IPS DF 19.7 (cell line): ENCODE measurements at regions not wholly inside any gene's neighbourhood (a gene's known extent, or its start where the extent isn't known, plus 50 kb on each side); places are given as distances from the start of the nearest gene placed in this dataset.

Experiments used
- DNase-seq: peaks from one replicate; pipeline ENCODE4 v3.0.0-alpha.2; 2013; ENCODE audit warnings: low read depth, low spot score

DNA sequence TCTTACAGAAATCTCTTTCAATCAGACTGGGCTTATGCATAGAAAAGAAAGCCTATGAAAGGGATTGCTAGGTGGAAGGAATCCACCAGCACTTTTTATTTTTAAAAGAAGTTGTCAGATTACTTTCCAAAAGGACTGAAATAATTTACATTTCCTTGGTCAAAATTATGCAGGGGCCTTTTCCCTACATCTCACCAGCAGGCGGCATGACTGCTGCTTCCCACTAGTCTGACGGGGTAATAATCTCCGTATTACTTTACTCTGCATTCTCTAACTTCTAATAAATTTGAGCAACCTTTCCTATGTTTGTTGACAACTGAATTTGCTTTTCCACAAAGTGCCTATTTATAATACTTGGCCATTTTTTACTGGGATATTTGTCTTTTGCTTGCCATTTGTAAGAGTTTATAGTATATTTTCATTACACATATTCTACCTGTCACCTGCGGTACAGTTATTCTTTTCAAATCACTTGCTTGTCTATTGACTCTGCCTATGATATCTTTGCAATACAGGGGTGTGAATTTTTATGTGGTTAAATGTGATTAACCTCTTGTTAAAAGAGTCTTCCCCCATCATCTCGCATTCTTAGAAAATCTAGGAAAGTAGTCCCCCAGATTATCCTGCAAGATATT lies 51.9 kb upstream of the USP47 start:
- no peak for DNase-seq

DNA sequence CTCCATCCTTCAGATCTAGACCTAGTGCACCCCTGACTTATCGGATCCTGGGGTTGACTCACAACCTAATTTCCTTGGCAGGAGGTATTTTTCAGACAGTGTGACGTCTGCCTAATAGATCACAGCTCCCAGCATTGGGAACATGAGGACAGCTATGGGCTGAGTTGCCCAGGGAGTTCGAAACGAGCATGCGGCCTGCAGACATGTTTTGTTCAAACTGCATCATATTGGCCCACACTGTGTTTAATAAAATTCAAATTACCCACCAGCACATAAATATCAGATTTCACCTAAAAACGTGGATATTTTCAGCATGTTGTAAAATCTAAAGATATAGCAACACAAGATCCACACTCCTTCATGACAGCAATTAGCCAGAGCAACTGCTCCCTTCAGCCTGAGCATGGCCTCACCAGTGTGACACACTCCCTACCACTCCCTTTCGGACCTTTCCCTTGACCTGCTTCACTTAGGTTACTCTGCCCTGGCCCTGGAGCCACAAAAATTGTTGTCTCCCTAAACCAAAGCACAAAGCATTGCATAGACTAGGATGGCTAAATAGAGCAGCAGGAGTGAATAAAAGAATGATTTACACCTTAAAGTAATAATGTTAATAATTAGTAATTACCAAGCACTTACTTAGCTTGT lies 53.6 kb upstream of the USP47 start:
- no peak for DNase-seq

- DNase-seq, result peak; percentile 17
These were observed 54.3 kb upstream of the USP47 start for GRCh38 chr11:11787305-11788062.

GRCh38 chr11:11786771-11787170 lies 55.0 kb upstream of the USP47 start:
- no peak for DNase-seq

DNA sequence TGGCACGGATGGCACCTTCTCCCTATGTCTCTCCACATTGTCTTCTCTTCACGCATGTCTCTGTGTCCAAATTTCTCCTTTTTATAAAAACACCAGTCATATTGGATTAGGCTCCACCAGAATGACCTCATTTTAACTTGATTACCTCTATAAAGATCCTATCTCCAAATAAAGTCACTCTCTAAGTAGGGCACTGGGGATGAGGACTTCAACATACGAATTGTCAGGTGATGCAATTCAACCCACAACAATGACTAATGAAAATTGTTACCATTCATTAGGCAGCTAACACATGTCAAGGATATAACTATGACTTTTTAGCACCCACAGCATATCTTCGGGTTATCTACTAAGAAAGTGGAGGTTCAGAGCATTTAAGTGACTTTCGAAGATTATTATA lies 55.5 kb upstream of the USP47 start:
- DNase-seq, result no peak

DNA sequence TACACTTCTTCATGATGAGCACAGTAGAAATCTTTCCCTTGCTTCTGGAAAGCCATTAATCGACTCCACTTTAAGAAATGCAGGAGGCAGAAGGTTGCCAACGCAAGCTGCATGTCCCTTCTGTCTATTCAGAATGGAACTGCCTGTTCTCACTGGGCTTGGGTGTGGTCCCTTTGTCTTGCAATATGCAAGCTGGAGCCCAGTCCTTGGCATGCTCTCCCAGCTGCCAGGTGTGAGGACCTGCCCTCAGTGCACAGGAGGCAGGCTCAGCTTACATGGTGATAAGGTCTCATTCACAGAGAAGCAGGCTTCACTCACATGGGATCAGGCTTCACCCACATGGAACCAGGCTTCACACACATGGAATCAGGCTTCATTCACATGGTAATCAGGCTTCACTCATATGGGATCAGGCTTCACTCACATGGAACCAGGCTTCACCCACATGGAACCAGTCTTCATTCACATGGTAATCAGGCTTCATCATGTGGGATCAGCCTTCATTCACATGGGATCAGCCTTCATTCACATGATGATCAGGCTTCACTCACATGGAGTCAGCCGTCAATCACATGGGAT lies 59.2 kb upstream of the USP47 start:
- no peak for DNase-seq

GRCh38 chr11:11780858-11781257 lies 60.9 kb upstream of the USP47 start:
- DNase-seq, result no peak

DNA sequence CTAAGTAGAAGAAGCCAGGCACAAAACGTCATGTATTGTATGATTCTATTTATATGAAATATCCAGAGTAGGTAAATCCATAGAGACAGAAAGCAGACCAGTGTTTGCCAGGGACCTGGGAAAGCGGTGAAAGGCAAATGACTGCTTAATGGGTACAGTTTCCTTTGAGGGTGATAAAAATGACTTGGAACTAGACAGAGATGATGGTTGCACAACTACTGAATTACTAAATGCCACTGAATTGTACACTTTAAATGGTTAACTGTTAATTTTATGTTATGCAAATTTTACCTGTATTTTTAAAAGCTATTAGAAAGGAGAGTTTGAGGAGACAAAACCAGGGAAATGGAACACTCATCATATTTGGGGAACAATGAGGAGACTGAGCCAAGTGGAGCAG lies 61.8 kb upstream of the USP47 start:
- DNase-seq, result no peak

DNA sequence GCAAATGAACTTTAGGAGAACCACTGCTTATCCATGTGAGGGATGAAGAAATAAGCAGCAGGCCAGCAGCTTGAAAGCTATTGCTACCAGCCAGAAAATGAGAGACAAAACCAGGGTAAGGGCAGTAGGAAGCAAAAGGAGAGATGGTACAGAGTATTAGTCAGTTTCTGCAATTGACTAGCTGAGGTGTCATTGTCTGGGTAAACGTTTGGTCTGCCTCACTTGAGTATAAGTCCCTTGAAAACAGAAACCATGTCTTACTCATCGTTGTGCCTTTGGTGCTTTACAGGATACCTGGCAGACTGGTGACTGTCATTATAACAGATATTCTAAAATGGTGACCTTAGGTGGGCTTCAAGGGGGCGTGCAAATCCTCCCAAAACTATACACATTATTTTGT lies 63.9 kb upstream of the USP47 start:
- DNase-seq, result no peak

DNA sequence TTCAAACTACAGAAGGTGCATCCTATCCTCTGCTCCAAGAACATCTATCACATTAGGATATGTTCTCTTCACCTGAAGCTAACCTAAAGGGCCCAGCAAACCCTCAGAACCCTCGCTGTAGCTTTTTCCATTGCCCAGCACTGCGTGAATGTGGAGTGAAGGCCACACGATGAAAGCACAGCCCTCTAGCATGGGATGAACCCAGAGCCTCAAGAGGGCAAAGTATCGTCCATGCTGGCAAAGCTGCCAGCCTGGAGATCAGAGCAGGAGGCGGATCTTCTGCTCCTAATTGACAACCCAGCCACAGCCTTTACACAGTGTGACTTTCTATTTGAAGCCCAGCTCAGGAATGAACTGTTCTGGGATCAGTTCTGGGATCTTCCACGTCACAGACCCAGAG lies 65.1 kb upstream of the USP47 start:
- no peak for DNase-seq

- DNase-seq, result no peak
These were observed 66.8 kb upstream of the USP47 start for GRCh38 chr11:11774928-11775327.

DNA sequence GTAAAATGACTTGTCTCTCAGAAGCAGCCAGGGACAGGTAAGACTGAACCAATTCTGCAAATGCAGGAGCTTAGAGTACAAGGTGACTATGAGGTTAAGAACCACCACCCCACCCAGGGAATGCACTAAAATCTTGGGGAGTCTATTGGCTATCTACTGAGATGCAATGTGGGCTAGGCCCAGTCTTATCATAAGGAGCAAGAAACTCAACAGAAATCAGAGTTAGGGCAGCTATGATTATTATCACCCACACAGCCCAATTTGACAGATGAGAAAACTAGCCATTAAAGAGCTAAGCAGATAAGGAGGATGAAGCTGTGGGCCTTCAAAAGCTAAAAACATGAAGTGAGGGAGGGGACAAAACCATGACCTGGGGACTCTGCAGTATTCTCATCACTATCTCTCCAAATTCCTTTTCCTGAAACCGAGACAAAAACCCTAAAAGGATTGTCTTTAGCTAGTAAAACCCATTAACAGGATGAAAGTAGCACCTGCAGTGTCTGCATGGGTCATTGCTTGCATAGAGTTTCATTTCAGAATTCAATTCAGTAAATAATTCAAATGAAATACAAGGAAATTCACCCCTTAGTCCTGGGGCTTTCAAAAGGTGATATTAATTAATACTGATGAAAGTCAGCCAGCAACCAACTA lies 68.8 kb upstream of the USP47 start:
- no peak for DNase-seq

DNA sequence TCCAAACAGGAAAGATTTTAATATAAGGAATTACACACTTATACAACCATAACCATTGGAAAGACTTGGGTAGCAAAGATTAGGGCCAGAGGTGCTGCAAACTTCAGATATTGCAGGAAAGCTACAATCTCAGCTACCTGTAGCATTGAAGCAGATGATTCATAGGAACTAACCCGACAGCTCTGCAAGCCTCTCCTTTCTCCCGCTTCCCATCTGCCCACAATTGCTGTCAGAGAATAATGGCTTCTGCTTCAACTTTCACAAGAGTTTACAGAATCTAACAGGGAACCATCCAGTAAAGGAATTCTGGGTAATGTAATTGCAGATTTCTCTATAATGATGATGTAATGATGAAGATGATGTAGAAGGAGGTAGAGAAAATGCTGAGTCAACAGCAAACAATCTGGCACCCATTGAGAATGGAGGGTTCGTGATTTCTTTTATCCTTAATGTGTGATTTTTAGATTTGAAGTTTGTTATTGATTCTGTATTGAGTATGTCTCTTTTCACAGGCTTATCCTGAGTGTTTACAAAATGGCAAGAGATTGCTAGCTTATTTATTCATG lies 70.8 kb upstream of the USP47 start:
- no peak for DNase-seq

- no peak for DNase-seq
These were observed 71.5 kb upstream of the USP47 start for GRCh38 chr11:11770296-11770695.

GRCh38 chr11:11769782-11770181 lies 72.0 kb upstream of the USP47 start:
- no peak for DNase-seq

DNA sequence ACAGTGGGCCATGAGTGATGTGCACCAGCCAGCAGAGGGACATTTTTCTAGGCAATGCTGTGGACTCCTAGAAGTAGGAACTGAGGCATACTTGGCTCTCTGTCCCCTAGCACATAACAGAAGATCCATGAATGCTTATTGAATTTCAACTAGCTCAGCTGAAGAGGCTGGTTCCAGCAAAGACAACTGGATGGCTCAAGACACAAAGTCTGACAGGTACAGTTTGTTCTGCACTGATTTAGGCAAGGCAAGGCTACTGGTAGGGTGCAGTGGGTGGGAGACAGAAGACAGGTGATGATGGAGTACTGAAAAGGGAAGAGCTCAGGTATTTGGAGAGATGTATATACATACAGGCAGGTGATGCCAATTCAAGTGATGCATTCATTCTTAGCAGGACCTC lies 72.4 kb upstream of the USP47 start:
- no peak for DNase-seq

DNA sequence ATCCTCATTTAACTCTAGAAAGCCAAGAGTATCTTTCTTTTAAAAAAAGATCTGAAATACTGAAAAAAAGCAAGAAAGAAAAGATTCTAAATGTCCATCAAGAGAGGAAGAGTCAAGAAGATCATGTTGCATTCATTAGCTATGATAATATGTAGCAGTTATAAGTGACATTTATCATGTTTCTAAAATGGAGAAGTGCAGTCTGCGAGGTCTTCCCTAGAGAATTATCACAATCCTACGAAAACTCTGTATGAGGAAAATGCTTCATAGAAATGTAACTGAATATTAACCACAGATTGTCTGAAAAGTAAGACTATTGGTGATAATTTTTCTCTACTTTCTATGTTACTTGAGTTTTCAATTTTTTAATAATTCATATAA lies 77.4 kb upstream of the USP47 start:
- no peak for DNase-seq

DNA sequence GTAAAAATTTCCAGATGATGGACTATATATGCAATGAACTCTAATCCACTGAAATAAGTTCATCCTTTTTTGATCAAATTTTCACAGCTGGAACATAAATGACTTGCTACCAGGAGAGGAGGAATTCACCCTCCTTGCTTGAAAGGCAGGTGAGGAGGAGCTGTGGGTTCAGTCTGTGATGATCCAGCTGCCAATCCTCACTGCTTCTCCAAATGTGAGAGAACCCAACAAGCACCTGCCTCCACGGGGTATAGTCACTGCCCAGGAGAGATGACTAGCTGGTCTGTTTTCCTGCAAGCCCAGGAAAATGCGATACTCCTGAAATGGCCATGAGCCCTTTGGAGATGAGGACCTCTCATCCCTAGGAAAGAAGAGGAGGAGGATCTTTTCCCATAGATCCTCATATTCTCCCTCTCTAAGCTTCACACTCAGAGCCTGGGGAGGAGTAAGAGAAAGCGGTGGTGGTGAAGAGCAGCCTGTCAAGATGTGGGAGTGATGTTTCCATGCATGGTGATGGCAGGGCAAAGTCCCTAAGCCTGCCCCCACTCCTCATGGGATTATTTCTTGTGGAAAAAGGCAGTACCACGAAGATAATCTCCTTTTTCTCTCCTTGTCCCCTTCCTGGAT lies 77.9 kb upstream of the USP47 start:
- DNase-seq, result no peak

DNA sequence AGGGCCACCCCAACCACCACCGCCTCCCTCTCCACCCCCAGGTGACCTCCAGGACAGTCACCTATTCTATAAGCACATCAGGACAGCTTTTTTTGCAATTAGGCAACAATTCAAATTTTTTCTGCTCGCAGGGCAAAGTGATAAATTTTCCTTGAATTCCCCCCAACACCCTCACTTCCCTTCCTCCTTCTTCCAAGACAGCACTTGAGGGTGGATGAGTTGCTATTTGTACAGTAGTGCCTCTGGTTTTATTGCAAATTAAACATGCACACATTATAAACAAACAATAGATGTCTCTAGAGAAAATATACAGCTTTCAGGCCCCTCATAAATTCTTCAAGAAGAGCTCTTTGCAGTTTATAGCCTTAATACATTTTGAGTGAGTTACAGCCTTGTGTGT lies 80.9 kb upstream of the USP47 start:
- no peak for DNase-seq

GRCh38 chr11:11758603-11759196 lies 83.1 kb upstream of the USP47 start:
- DNase-seq, result no peak

DNA sequence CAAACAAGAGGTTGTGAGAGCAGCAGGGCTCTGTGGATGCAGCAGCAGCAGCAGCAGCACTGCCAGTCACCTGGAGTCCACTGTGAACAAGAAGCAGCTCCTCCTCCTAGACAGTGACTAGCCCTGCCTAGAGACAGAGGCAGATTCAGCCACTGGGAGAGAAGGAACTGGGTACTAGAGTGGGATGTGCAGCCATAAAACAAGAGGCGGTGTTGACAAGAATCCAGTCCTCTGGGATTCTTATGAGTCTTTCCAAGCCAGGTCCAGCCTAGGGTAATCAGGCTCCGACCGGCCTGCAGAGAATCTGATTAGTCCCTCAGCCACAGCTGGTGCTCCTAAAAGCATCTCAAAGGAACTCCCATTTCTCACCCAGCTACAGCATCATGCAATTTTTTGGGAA lies 83.9 kb upstream of the USP47 start:
- no peak for DNase-seq
